ENCODE measurements at regions not wholly inside any gene's neighbourhood (a gene's known extent, or its start where the extent isn't known, plus 50 kb on each side); places are given as distances from the start of the nearest gene placed in this dataset.

GRCh38 chr7:67962863-67963262 is 966.2 kb downstream of the TYW1 start:
- H3K27me3 ChIP-seq (ENCODE audit: low read depth, low read length): no peaks in the 10 kb centered on the region
- H3K36me3 ChIP-seq (ENCODE audit: control insufficient read depth in 1 of 2, insufficient read depth in 2 of 2, low read length in 2 of 2): no peaks in the 10 kb centered on the region
- no peaks in the 10 kb centered on the region for H3K4me1 ChIP-seq (ENCODE audit: control insufficient read depth in 1 of 2, insufficient read depth in 2 of 2, low read length in 2 of 2)
- no peak overlapping the region for H3K27ac ChIP-seq (ENCODE audit: low read length)
- H3K9me3 ChIP-seq (ENCODE audit: control insufficient read depth in 1 of 2, low read length in 2 of 2): peaks cover 0 to 6% of the 10 kb centered on the region in 2 donors
- H3K4me3 ChIP-seq (ENCODE audit: low read depth in 1 of 2, low read length in 2 of 2): no peak overlapping the region

GRCh38 chr7:67976490-67976889 is 979.9 kb downstream of the TYW1 start:
- no peaks in the 10 kb centered on the region for H3K27me3 ChIP-seq (ENCODE audit: low read depth, low read length)
- no peak overlapping the region for H3K27ac ChIP-seq (ENCODE audit: low read length)
- H3K36me3 ChIP-seq (ENCODE audit: control insufficient read depth in 1 of 2, insufficient read depth in 2 of 2, low read length in 2 of 2): no peaks in the 10 kb centered on the region
- no peaks in the 10 kb centered on the region for H3K4me1 ChIP-seq (ENCODE audit: control insufficient read depth in 1 of 2, insufficient read depth in 2 of 2, low read length in 2 of 2)
- H3K9me3 ChIP-seq (ENCODE audit: control insufficient read depth in 1 of 2, low read length in 2 of 2): peaks cover 0 to 3% of the 10 kb centered on the region in 2 donors
- H3K4me3 ChIP-seq (ENCODE audit: low read depth in 1 of 2, low read length in 2 of 2): no peak overlapping the region

GRCh38 chr7:67983486-67983885 is 986.9 kb downstream of the TYW1 start:
- Histone ChIP-seq H3K36me3 (ENCODE audit: control insufficient read depth in 1 of 2, insufficient read depth in 2 of 2, low read length in 2 of 2) (no peaks in the 10 kb centered on the region), H3K27me3 (ENCODE audit: low read depth, low read length) (no peaks in the 10 kb centered on the region), H3K4me1 (ENCODE audit: control insufficient read depth in 1 of 2, insufficient read depth in 2 of 2, low read length in 2 of 2) (no peaks in the 10 kb centered on the region), H3K9me3 (ENCODE audit: control insufficient read depth in 1 of 2, low read length in 2 of 2) (peaks cover 0 to 3% of the 10 kb centered on the region in 2 donors), H3K4me3 (ENCODE audit: low read depth in 1 of 2, low read length in 2 of 2) (no peak overlapping the region), H3K27ac (ENCODE audit: low read length) (no peak overlapping the region)

- Histone ChIP-seq H3K27ac (ENCODE audit: low read length) (no peak overlapping the region), H3K9me3 (ENCODE audit: control insufficient read depth in 1 of 2, low read length in 2 of 2) (peaks cover 0 to 3% of the 10 kb centered on the region in 2 donors), H3K36me3 (ENCODE audit: control insufficient read depth in 1 of 2, insufficient read depth in 2 of 2, low read length in 2 of 2) (no peaks in the 10 kb centered on the region), H3K4me1 (ENCODE audit: control insufficient read depth in 1 of 2, insufficient read depth in 2 of 2, low read length in 2 of 2) (no peaks in the 10 kb centered on the region), H3K4me3 (ENCODE audit: low read depth in 1 of 2, low read length in 2 of 2) (no peak overlapping the region), H3K27me3 (ENCODE audit: low read depth, low read length) (no peaks in the 10 kb centered on the region)
Measured at GRCh38 chr7:67984326-67984725, 987.7 kb downstream of the TYW1 start.

GRCh38 chr7:67989142-67989541 is 992.5 kb downstream of the TYW1 start:
- no peak overlapping the region for H3K4me3 ChIP-seq (ENCODE audit: low read depth in 1 of 2, low read length in 2 of 2)
- H3K9me3 ChIP-seq (ENCODE audit: control insufficient read depth in 1 of 2, low read length in 2 of 2): no peaks in the 10 kb centered on the region
- no peaks in the 10 kb centered on the region for H3K4me1 ChIP-seq (ENCODE audit: control insufficient read depth in 1 of 2, insufficient read depth in 2 of 2, low read length in 2 of 2)
- H3K36me3 ChIP-seq (ENCODE audit: control insufficient read depth in 1 of 2, insufficient read depth in 2 of 2, low read length in 2 of 2): no peaks in the 10 kb centered on the region
- no peaks in the 10 kb centered on the region for H3K27me3 ChIP-seq (ENCODE audit: low read depth, low read length)
- no peak overlapping the region for H3K27ac ChIP-seq (ENCODE audit: low read length)

GRCh38 chr7:67990003-67990402 is 993.4 kb downstream of the TYW1 start:
- no peaks in the 10 kb centered on the region for H3K9me3 ChIP-seq (ENCODE audit: control insufficient read depth in 1 of 2, low read length in 2 of 2)
- no peaks in the 10 kb centered on the region for H3K27me3 ChIP-seq (ENCODE audit: low read depth, low read length)
- no peak overlapping the region for H3K27ac ChIP-seq (ENCODE audit: low read length)
- H3K4me3 ChIP-seq (ENCODE audit: low read depth in 1 of 2, low read length in 2 of 2): no peak overlapping the region
- H3K36me3 ChIP-seq (ENCODE audit: control insufficient read depth in 1 of 2, insufficient read depth in 2 of 2, low read length in 2 of 2): no peaks in the 10 kb centered on the region
- no peaks in the 10 kb centered on the region for H3K4me1 ChIP-seq (ENCODE audit: control insufficient read depth in 1 of 2, insufficient read depth in 2 of 2, low read length in 2 of 2)

GRCh38 chr7:67990716-67991115 is 994.1 kb downstream of the TYW1 start:
- Histone ChIP-seq H3K9me3 (ENCODE audit: control insufficient read depth in 1 of 2, low read length in 2 of 2) (no peaks in the 10 kb centered on the region), H3K4me1 (ENCODE audit: control insufficient read depth in 1 of 2, insufficient read depth in 2 of 2, low read length in 2 of 2) (no peaks in the 10 kb centered on the region), H3K36me3 (ENCODE audit: control insufficient read depth in 1 of 2, insufficient read depth in 2 of 2, low read length in 2 of 2) (no peaks in the 10 kb centered on the region), H3K27ac (ENCODE audit: low read length) (no peak overlapping the region), H3K27me3 (ENCODE audit: low read depth, low read length) (no peaks in the 10 kb centered on the region), H3K4me3 (ENCODE audit: low read depth in 1 of 2, low read length in 2 of 2) (no peak overlapping the region)

GRCh38 chr7:67992287-67992686 is 995.7 kb downstream of the TYW1 start:
- Histone ChIP-seq H3K4me1 (ENCODE audit: control insufficient read depth in 1 of 2, insufficient read depth in 2 of 2, low read length in 2 of 2) (no peaks in the 10 kb centered on the region), H3K9me3 (ENCODE audit: control insufficient read depth in 1 of 2, low read length in 2 of 2) (no peaks in the 10 kb centered on the region), H3K27me3 (ENCODE audit: low read depth, low read length) (no peaks in the 10 kb centered on the region), H3K27ac (ENCODE audit: low read length) (no peak overlapping the region), H3K36me3 (ENCODE audit: control insufficient read depth in 1 of 2, insufficient read depth in 2 of 2, low read length in 2 of 2) (no peaks in the 10 kb centered on the region), H3K4me3 (ENCODE audit: low read depth in 1 of 2, low read length in 2 of 2) (no peak overlapping the region)

- Histone ChIP-seq H3K27ac (ENCODE audit: low read length) (no peak overlapping the region), H3K4me1 (ENCODE audit: control insufficient read depth in 1 of 2, insufficient read depth in 2 of 2, low read length in 2 of 2) (no peaks in the 10 kb centered on the region), H3K9me3 (ENCODE audit: control insufficient read depth in 1 of 2, low read length in 2 of 2) (no peaks in the 10 kb centered on the region), H3K4me3 (ENCODE audit: low read depth in 1 of 2, low read length in 2 of 2) (no peak overlapping the region), H3K27me3 (ENCODE audit: low read depth, low read length) (no peaks in the 10 kb centered on the region), H3K36me3 (ENCODE audit: control insufficient read depth in 1 of 2, insufficient read depth in 2 of 2, low read length in 2 of 2) (no peaks in the 10 kb centered on the region)
Measured at GRCh38 chr7:68005992-68006391, 1009.4 kb downstream of the TYW1 start.

- Histone ChIP-seq H3K9me3 (ENCODE audit: control insufficient read depth in 1 of 2, low read length in 2 of 2) (peaks cover 0 to 3% of the 10 kb centered on the region in 2 donors), H3K27ac (ENCODE audit: low read length) (no peak overlapping the region)
Measured at GRCh38 chr7:68006619-68007018, 1010.0 kb downstream of the TYW1 start.

GRCh38 chr7:68009716-68010115 is 1013.1 kb downstream of the TYW1 start:
- H3K9me3 ChIP-seq (ENCODE audit: control insufficient read depth in 1 of 2, low read length in 2 of 2): peaks cover 0 to 5% of the 10 kb centered on the region in 2 donors
- H3K4me1 ChIP-seq (ENCODE audit: control insufficient read depth in 1 of 2, insufficient read depth in 2 of 2, low read length in 2 of 2): no peaks in the 10 kb centered on the region
- no peak overlapping the region for H3K27ac ChIP-seq (ENCODE audit: low read length)
- no peaks in the 10 kb centered on the region for H3K36me3 ChIP-seq (ENCODE audit: control insufficient read depth in 1 of 2, insufficient read depth in 2 of 2, low read length in 2 of 2)
- H3K27me3 ChIP-seq (ENCODE audit: low read depth, low read length): no peaks in the 10 kb centered on the region
- H3K4me3 ChIP-seq (ENCODE audit: low read depth in 1 of 2, low read length in 2 of 2): no peak overlapping the region

More at GRCh38 chr7:68006619-68007018, 1010.0 kb downstream of the TYW1 start:
- H3K4me1 ChIP-seq (ENCODE audit: control insufficient read depth in 1 of 2, insufficient read depth in 2 of 2, low read length in 2 of 2): no peaks in the 10 kb centered on the region
- H3K4me3 ChIP-seq (ENCODE audit: low read depth in 1 of 2, low read length in 2 of 2): no peak overlapping the region
- H3K36me3 ChIP-seq (ENCODE audit: control insufficient read depth in 1 of 2, insufficient read depth in 2 of 2, low read length in 2 of 2): no peaks in the 10 kb centered on the region
- no peaks in the 10 kb centered on the region for H3K27me3 ChIP-seq (ENCODE audit: low read depth, low read length)

- Histone ChIP-seq H3K9me3 (ENCODE audit: control insufficient read depth in 1 of 2, low read length in 2 of 2) (peaks cover 0 to 5% of the 10 kb centered on the region in 2 donors), H3K27ac (ENCODE audit: low read length) (no peak overlapping the region), H3K27me3 (ENCODE audit: low read depth, low read length) (no peaks in the 10 kb centered on the region), H3K4me3 (ENCODE audit: low read depth in 1 of 2, low read length in 2 of 2) (no peak overlapping the region), H3K4me1 (ENCODE audit: control insufficient read depth in 1 of 2, insufficient read depth in 2 of 2, low read length in 2 of 2) (no peaks in the 10 kb centered on the region), H3K36me3 (ENCODE audit: control insufficient read depth in 1 of 2, insufficient read depth in 2 of 2, low read length in 2 of 2) (no peaks in the 10 kb centered on the region)
Measured at GRCh38 chr7:68014031-68014736, 1017.6 kb downstream of the TYW1 start.

Measured in muscle layer of duodenum (tissue), 2 donors.